ENCODE measurements at regions not wholly inside any gene's neighbourhood (a gene's known extent, or its start where the extent isn't known, plus 50 kb on each side); places are given as distances from the start of the nearest gene placed in this dataset.

DNA sequence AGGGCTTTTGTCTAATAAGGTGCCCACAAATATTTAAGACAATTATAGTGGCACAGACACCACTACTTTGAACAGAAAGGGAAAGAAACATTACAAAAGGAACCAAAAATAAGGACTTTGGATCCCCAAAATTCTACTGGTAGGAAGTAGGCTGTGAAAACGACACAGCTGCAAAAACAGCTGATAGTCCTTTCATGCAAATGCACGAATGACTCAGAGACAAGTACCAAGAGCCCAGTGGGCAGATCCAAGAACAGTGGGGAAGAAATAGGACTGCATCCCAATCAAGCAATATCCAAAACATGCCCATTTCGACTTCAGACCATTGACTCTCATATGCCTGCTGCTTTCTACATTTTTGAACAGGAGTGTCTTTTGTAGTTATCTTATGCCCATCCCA lies 269.4 kb upstream of the NBEA start:
- Histone ChIP-seq H3K27me3 (ENCODE audit: control insufficient read depth, insufficient read depth, low read length) (no peaks in the 10 kb centered on the region), H3K27ac (no peak overlapping the region), H3K4me1 (no peaks in the 10 kb centered on the region), H3K79me2 (no peaks in the 10 kb centered on the region), H3K36me3 (ENCODE audit: control insufficient read depth, insufficient read depth, low read length) (no peaks in the 10 kb centered on the region), H3K9me3 (ENCODE audit: control insufficient read depth, low read length) (no peaks in the 10 kb centered on the region), H3K9ac (no peak overlapping the region), H2AFZ (no peak overlapping the region), H3K4me3 (ENCODE audit: low read depth, low read length) (no peak overlapping the region), H3K4me2 (ENCODE audit: low read length) (no peak overlapping the region)
- TF ChIP-seq, protein P1, sequence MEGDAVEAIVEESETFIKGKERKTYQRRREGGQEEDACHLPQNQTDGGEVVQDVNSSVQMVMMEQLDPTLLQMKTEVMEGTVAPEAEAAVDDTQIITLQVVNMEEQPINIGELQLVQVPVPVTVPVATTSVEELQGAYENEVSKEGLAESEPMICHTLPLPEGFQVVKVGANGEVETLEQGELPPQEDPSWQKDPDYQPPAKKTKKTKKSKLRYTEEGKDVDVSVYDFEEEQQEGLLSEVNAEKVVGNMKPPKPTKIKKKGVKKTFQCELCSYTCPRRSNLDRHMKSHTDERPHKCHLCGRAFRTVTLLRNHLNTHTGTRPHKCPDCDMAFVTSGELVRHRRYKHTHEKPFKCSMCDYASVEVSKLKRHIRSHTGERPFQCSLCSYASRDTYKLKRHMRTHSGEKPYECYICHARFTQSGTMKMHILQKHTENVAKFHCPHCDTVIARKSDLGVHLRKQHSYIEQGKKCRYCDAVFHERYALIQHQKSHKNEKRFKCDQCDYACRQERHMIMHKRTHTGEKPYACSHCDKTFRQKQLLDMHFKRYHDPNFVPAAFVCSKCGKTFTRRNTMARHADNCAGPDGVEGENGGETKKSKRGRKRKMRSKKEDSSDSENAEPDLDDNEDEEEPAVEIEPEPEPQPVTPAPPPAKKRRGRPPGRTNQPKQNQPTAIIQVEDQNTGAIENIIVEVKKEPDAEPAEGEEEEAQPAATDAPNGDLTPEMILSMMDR (IDR thresholded peaks at IDR 0.05): no peak

- no peak overlapping the region for H3K4me3 ChIP-seq (ENCODE audit: low read depth, low read length)
- H3K9me3 ChIP-seq (ENCODE audit: control insufficient read depth, low read length): no peaks in the 10 kb centered on the region
- H2AFZ ChIP-seq: no peak overlapping the region
- H3K9ac ChIP-seq: no peak overlapping the region
- no peaks in the 10 kb centered on the region for H3K79me2 ChIP-seq
- no peak overlapping the region for H3K27ac ChIP-seq
- TF ChIP-seq, protein P1 (IDR thresholded peaks at IDR 0.05): no peak
- H3K4me2 ChIP-seq (ENCODE audit: low read length): no peak overlapping the region
- H3K36me3 ChIP-seq (ENCODE audit: control insufficient read depth, insufficient read depth, low read length): no peaks in the 10 kb centered on the region
- no peaks in the 10 kb centered on the region for H3K4me1 ChIP-seq
- H3K27me3 ChIP-seq (ENCODE audit: control insufficient read depth, insufficient read depth, low read length): no peaks in the 10 kb centered on the region
Observed at GRCh38 chr13:34675626-34676025, 266.4 kb upstream of the NBEA start.

GRCh38 chr13:34678154-34678553 lies 263.9 kb upstream of the NBEA start:
- no peak overlapping the region for H3K4me3 ChIP-seq (ENCODE audit: low read depth, low read length)
- no peak overlapping the region for H3K27ac ChIP-seq
- TF ChIP-seq, protein P1 (IDR thresholded peaks at IDR 0.05): no peak
- no peaks in the 10 kb centered on the region for H3K36me3 ChIP-seq (ENCODE audit: control insufficient read depth, insufficient read depth, low read length)
- no peak overlapping the region for H3K9ac ChIP-seq
- no peak overlapping the region for H3K4me2 ChIP-seq (ENCODE audit: low read length)
- no peaks in the 10 kb centered on the region for H3K27me3 ChIP-seq (ENCODE audit: control insufficient read depth, insufficient read depth, low read length)
- no peaks in the 10 kb centered on the region for H3K9me3 ChIP-seq (ENCODE audit: control insufficient read depth, low read length)
- H3K79me2 ChIP-seq: no peaks in the 10 kb centered on the region
- H2AFZ ChIP-seq: no peak overlapping the region
- H3K4me1 ChIP-seq: no peaks in the 10 kb centered on the region

DNA sequence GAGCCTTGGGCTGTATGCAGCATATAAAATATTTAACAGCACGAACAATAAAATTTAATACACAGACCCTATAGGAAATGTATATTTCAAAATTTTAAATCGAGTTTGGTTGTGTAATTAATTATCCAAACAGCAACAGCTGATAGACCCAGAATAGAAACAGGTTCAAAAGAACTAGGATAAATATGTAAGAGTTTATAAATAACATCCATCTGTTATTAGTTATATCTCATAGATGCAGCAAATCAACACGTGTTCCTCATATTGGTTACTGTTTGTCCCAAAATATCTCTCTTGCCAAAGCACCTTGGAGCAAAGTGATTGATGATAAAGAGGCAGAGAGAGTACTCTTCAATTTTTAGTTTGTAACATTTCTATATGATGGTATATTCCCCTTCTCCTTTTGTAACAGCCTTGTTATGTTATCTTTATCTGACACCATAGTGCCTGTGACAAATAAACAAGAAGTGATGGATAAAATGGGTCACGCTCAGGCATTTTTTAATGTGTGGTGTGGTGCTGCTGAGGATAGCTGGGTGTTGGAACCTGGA lies 260.6 kb upstream of the NBEA start:
- H3K4me2 ChIP-seq (ENCODE audit: low read length): no peak overlapping the region
- H3K27me3 ChIP-seq (ENCODE audit: control insufficient read depth, insufficient read depth, low read length): no peaks in the 10 kb centered on the region
- H3K27ac ChIP-seq: no peak overlapping the region
- no peak overlapping the region for H2AFZ ChIP-seq
- H3K4me3 ChIP-seq (ENCODE audit: low read depth, low read length): no peak overlapping the region
- H3K79me2 ChIP-seq: no peaks in the 10 kb centered on the region
- no peaks in the 10 kb centered on the region for H3K4me1 ChIP-seq
- H3K9me3 ChIP-seq (ENCODE audit: control insufficient read depth, low read length): no peaks in the 10 kb centered on the region
- H3K36me3 ChIP-seq (ENCODE audit: control insufficient read depth, insufficient read depth, low read length): no peaks in the 10 kb centered on the region
- no peak overlapping the region for H3K9ac ChIP-seq
- TF ChIP-seq, protein P1 (IDR thresholded peaks at IDR 0.05): no peak

DNA sequence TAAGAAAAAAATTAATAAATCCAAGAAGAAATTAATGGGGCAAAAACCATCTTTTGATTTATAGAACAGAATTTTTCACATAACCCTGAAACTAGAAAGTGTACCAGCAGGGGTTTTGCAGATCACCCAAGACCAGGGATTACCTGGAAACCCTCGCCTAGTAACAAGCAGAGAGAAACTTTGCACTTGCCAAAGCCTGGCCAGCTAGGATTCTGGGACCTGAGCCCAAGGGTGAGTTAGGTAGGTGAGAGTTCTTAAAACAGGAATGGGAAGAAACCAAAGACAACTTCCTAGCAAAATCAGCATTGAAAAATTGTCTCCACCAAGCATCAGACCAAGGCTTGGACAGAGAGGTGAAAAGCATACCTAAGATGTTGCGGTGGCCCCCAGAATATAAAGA lies 247.0 kb upstream of the NBEA start:
- H2AFZ ChIP-seq: no peak overlapping the region
- no peak overlapping the region for H3K9ac ChIP-seq
- H3K4me1 ChIP-seq: no peaks in the 10 kb centered on the region
- TF ChIP-seq, protein P1 (IDR thresholded peaks at IDR 0.05): no peak
- H3K36me3 ChIP-seq (ENCODE audit: control insufficient read depth, insufficient read depth, low read length): no peaks in the 10 kb centered on the region
- no peak overlapping the region for H3K4me3 ChIP-seq (ENCODE audit: low read depth, low read length)
- no peaks in the 10 kb centered on the region for H3K79me2 ChIP-seq
- no peaks in the 10 kb centered on the region for H3K27me3 ChIP-seq (ENCODE audit: control insufficient read depth, insufficient read depth, low read length)
- no peak overlapping the region for H3K4me2 ChIP-seq (ENCODE audit: low read length)
- H3K27ac ChIP-seq: no peak overlapping the region
- no peaks in the 10 kb centered on the region for H3K9me3 ChIP-seq (ENCODE audit: control insufficient read depth, low read length)
